Stomach (tissue), 4 donors: ENCODE measurements at regions not wholly inside any gene's neighbourhood (a gene's known extent, or its start where the extent isn't known, plus 50 kb on each side); places are given as distances from the start of the nearest gene placed in this dataset.

Experiments used
- POLR2A ChIP-seq, 4 donors: fragments of 450-650 bp; IDR thresholded peaks; one replicate each; pipeline ENCODE4 v1.6.1; 2016; ENCODE audit warnings: antibody characterized with exemption in 4 of 4, control low read depth in 2 of 4, mild to moderate bottlenecking in 1 of 4, moderate library complexity in 1 of 4
- POLR2AphosphoS5 ChIP-seq, 3 donors: sonication (generic); formaldehyde crosslinking; IDR thresholded peaks; one replicate each; pipeline ENCODE4 v1.6.1; 2016; ENCODE audit warnings: antibody characterized with exemption in 3 of 3
- TF ChIP-seq, protein P1 (sequence below), 7 experiments: fragments of 450-650 bp in 4 of 7; fragments of 200-600 bp in 3 of 7; sonication (generic) in 3 of 7; IDR thresholded peaks; one replicate each; pipeline ENCODE4 v1.5.1; 2016 to 2019; ENCODE audit warnings: antibody characterized with exemption in 7 of 7, control low read depth in 2 of 7, mild to moderate bottlenecking in 1 of 7

DNA sequence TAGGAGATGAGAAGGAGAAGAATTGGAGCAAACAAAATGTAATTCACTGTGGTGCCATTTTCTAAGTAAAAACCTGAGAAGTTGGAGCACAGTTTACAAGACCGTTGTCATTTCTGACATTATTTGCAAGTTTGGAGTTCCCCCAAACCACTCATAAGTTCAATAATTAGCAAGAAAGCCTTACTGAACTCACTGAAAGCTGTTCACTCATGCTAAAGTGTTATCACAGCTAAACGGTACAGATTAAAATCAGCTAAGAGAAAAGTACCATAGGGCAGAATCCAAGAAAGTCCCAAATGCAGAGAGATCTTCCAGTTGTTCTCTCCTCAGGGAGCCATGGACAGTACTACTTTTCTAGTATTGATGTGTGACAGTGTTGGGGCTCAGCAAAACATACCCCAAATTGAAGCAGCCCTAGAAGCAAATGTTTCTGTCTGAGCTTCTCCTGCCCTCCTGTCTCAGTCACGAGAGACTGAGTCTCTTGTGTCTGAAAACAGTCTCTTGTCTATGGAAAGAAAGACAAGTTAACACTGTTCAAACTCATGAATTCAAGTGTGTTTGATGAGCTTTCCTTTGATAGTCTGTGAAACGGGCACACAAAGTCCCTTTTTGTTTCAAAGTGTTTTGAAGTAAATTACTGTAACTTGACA, 221.2 kb downstream of the GABRG2 start:
- TF ChIP-seq, protein P1, sequence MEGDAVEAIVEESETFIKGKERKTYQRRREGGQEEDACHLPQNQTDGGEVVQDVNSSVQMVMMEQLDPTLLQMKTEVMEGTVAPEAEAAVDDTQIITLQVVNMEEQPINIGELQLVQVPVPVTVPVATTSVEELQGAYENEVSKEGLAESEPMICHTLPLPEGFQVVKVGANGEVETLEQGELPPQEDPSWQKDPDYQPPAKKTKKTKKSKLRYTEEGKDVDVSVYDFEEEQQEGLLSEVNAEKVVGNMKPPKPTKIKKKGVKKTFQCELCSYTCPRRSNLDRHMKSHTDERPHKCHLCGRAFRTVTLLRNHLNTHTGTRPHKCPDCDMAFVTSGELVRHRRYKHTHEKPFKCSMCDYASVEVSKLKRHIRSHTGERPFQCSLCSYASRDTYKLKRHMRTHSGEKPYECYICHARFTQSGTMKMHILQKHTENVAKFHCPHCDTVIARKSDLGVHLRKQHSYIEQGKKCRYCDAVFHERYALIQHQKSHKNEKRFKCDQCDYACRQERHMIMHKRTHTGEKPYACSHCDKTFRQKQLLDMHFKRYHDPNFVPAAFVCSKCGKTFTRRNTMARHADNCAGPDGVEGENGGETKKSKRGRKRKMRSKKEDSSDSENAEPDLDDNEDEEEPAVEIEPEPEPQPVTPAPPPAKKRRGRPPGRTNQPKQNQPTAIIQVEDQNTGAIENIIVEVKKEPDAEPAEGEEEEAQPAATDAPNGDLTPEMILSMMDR (IDR thresholded peaks at IDR 0.05): no peak
- TF ChIP-seq POLR2AphosphoS5 (IDR thresholded peaks at IDR 0.05) (no peak), POLR2A (IDR thresholded peaks at IDR 0.05) (no peak)
